ENCODE measurements at regions not wholly inside any gene's neighbourhood (a gene's known extent, or its start where the extent isn't known, plus 50 kb on each side); places are given as distances from the start of the nearest gene placed in this dataset.

- CTCF ChIA-PET, result interaction anchor here (1.0 kb wide), 1 partner anchor 39 kb away, joined by 4 read pairs; no protein-coding TSS in a partner anchor
- 29% methylated on average over 1 of the region's 2 CpGs for WGBS (ENCODE audit: low lambda C conversion rate)
Measured at GRCh38 chr9:97752274-97752673, 55.1 kb upstream of the XPA start.

GRCh38 chr9:97753364-97753763, 56.2 kb upstream of the XPA start:
- Histone ChIP-seq H3K9me2 (no peaks in the 10 kb centered on the region), H3K4me1 (ENCODE audit: control insufficient read depth in 1 of 2, insufficient read depth in 2 of 2, low read depth in 1 of 2, low read length in 1 of 2) (no peaks in the 10 kb centered on the region), H3K27ac (ENCODE audit: low read depth in 2 of 2, low read length in 1 of 2) (no peak overlapping the region), H3K36me3 (replicated peaks in 1 of 2; ENCODE audit: control insufficient read depth in 1 of 2, insufficient read depth in 2 of 2, low read length in 1 of 2) (no peaks in the 10 kb centered on the region), H3K4me3 (ENCODE audit: low read depth in 2 of 2, low read length in 1 of 2) (no peak overlapping the region), H3F3A (replicated peaks; ENCODE audit: insufficient read depth) (no peaks in the 10 kb centered on the region), H2AFZ (ENCODE audit: low read depth) (no peak overlapping the region), H3K9ac (no peak overlapping the region), H3K9me3 (no peaks in the 10 kb centered on the region), H3K27me3 (ENCODE audit: insufficient read depth) (peaks cover 4% of the 10 kb centered on the region; the same call in 1 of the 2 replicates), H3K4me2 (no peak overlapping the region), H3K79me2 (ENCODE audit: insufficient read depth) (no peaks in the 10 kb centered on the region), H4K20me1 (ENCODE audit: insufficient read depth) (no peaks in the 10 kb centered on the region)
- TF ChIP-seq USF1 (IDR thresholded peaks at IDR 0.05; ENCODE audit: borderline replicate concordance, low read depth) (no peak), POLR2AphosphoS5 (IDR thresholded peaks at IDR 0.05; ENCODE audit: low read depth, low read length) (no peak)
- ChIA-PET CTCF (interaction anchor here (0.9 kb wide), 1 partner anchor 148 kb away, joined by 3 read pairs; no protein-coding TSS in a partner anchor), POLR2A (no interaction called here)
- DNase-seq, result no peak

More at GRCh38 chr9:97752274-97752673, 55.1 kb upstream of the XPA start:
- no peaks in the 10 kb centered on the region for H3K36me3 ChIP-seq (replicated peaks in 1 of 2; ENCODE audit: control insufficient read depth in 1 of 2, insufficient read depth in 2 of 2, low read length in 1 of 2)
- no peaks in the 10 kb centered on the region for H3F3A ChIP-seq (replicated peaks; ENCODE audit: insufficient read depth)
- H3K4me3 ChIP-seq (ENCODE audit: low read depth in 2 of 2, low read length in 1 of 2), result no peak overlapping the region
- POLR2A ChIA-PET, result no interaction called here
- peaks cover 4% of the 10 kb centered on the region; the same call in 1 of the 2 replicates for H3K27me3 ChIP-seq (ENCODE audit: insufficient read depth)
- H3K9ac ChIP-seq, result no peak overlapping the region
- H3K9me2 ChIP-seq, result no peaks in the 10 kb centered on the region
- TF ChIP-seq TEAD4 (IDR thresholded peaks at IDR 0.05; ENCODE audit: borderline replicate concordance, insufficient read depth), result no peak
- no peak for TF ChIP-seq FOXM1 (IDR thresholded peaks at IDR 0.05; ENCODE audit: low read depth)
- TF ChIP-seq TCF12 (IDR thresholded peaks at IDR 0.05), result no peak
- TF ChIP-seq FOXJ3 (CRISPR knock-in tag; IDR thresholded peaks at IDR 0.05), result no peak
- TF ChIP-seq SIN3A (IDR thresholded peaks at IDR 0.05; ENCODE audit: borderline replicate concordance, low read depth, low read length), result no peak
- no peak for TF ChIP-seq NFIC (IDR thresholded peaks at IDR 0.05; ENCODE audit: borderline replicate concordance)
- TF ChIP-seq RCOR1 (IDR thresholded peaks at IDR 0.05; ENCODE audit: low read length), result no peak
- TF ChIP-seq EZH2phosphoT487 (IDR thresholded peaks at IDR 0.05; ENCODE audit: borderline replicate concordance, low read depth), result no peak
- no peak for TF ChIP-seq MXI1 (IDR thresholded peaks at IDR 0.05; ENCODE audit: low read depth, low read length)
- no peak for TF ChIP-seq GATA2 (CRISPR knock-in tag; IDR thresholded peaks at IDR 0.05)
- no peak for TF ChIP-seq POLR2AphosphoS5 (IDR thresholded peaks at IDR 0.05; ENCODE audit: low read depth, low read length)
- TF ChIP-seq USF2 (IDR thresholded peaks at IDR 0.05; ENCODE audit: borderline replicate concordance, low read depth, low read length), result no peak
- TF ChIP-seq PBX3 (IDR thresholded peaks at IDR 0.05), result no peak
- TF ChIP-seq RAD21 (IDR thresholded peaks at IDR 0.05; ENCODE audit: low read length), result no peak
- no peak for TF ChIP-seq EP300 (IDR thresholded peaks at IDR 0.05; ENCODE audit: borderline replicate concordance in 1 of 2, low read depth in 1 of 2, low read length in 1 of 2)
- no peak for TF ChIP-seq RXRA (IDR thresholded peaks at IDR 0.05; ENCODE audit: borderline replicate concordance, low read depth)
- no peak for TF ChIP-seq NRF1 (IDR thresholded peaks at IDR 0.05; ENCODE audit: low read depth, low read length)
- no peak for TF ChIP-seq JUND (IDR thresholded peaks at IDR 0.05)
- no peak overlapping the region for H3K4me2 ChIP-seq
- H2AFZ ChIP-seq (ENCODE audit: low read depth), result no peak overlapping the region
- DNase-seq, result no peak
- no peaks in the 10 kb centered on the region for H3K79me2 ChIP-seq (ENCODE audit: insufficient read depth)
- H3K9me3 ChIP-seq, result no peaks in the 10 kb centered on the region
- H3K27ac ChIP-seq (ENCODE audit: low read depth in 2 of 2, low read length in 1 of 2), result no peak overlapping the region
- no peaks in the 10 kb centered on the region for H3K4me1 ChIP-seq (ENCODE audit: control insufficient read depth in 1 of 2, insufficient read depth in 2 of 2, low read depth in 1 of 2, low read length in 1 of 2)
- no peaks in the 10 kb centered on the region for H4K20me1 ChIP-seq (ENCODE audit: insufficient read depth)

Measured in SK-N-SH (cell line).